Islet of Langerhans (tissue), 1 donor: ENCODE measurements at regions not wholly inside any gene's neighbourhood (a gene's known extent, or its start where the extent isn't known, plus 50 kb on each side); places are given as distances from the start of the nearest gene placed in this dataset.

Source experiments
- FAIRE-seq: peaks from one replicate; lab custom pipeline; 2011; peaks lifted over from hg19 to GRCh38; lab: Jason Lieb, UNC

GRCh38 chr5:2491846-2492245 is 259.6 kb downstream of the IRX2 start:
- no peak for FAIRE-seq

- no peak for FAIRE-seq
Observed at GRCh38 chr5:2489306-2489705, 262.2 kb downstream of the IRX2 start.

GRCh38 chr5:2488593-2488992 is 262.9 kb downstream of the IRX2 start:
- no peak for FAIRE-seq

GRCh38 chr5:2487152-2487763 is 264.2 kb downstream of the IRX2 start:
- no peak for FAIRE-seq

GRCh38 chr5:2486373-2486772 is 265.1 kb downstream of the IRX2 start:
- FAIRE-seq, result no peak

- no peak for FAIRE-seq
Observed at GRCh38 chr5:2482778-2483177, 268.7 kb downstream of the IRX2 start.

- FAIRE-seq, result no peak
Observed at GRCh38 chr5:2480871-2481270, 270.6 kb downstream of the IRX2 start.

GRCh38 chr5:2475902-2476301 is 275.6 kb downstream of the IRX2 start:
- no peak for FAIRE-seq

- FAIRE-seq, result no peak
Observed at GRCh38 chr5:2472670-2473069, 278.8 kb downstream of the IRX2 start.

GRCh38 chr5:2471152-2471879 is 280.2 kb downstream of the IRX2 start:
- no peak for FAIRE-seq

- no peak for FAIRE-seq
Observed at GRCh38 chr5:2466966-2467365, 284.5 kb downstream of the IRX2 start.

- no peak for FAIRE-seq
Observed at GRCh38 chr5:2465383-2465782, 286.1 kb downstream of the IRX2 start.

- no peak for FAIRE-seq
Observed at GRCh38 chr5:2464141-2464540, 287.3 kb downstream of the IRX2 start.

- no peak for FAIRE-seq
Observed at GRCh38 chr5:2461701-2462691, 289.5 kb downstream of the IRX2 start.

- no peak for FAIRE-seq
Observed at GRCh38 chr5:2460098-2460497, 291.4 kb downstream of the IRX2 start.

GRCh38 chr5:2459251-2459650 is 292.2 kb downstream of the IRX2 start:
- no peak for FAIRE-seq

- no peak for FAIRE-seq
Observed at GRCh38 chr5:2455878-2456277, 295.6 kb downstream of the IRX2 start.

- no peak for FAIRE-seq
Observed at GRCh38 chr5:2454876-2455275, 296.6 kb downstream of the IRX2 start.

- no peak for FAIRE-seq
Observed at GRCh38 chr5:2453781-2454180, 297.7 kb downstream of the IRX2 start.

- no peak for FAIRE-seq
Observed at GRCh38 chr5:2451100-2451499, 300.4 kb downstream of the IRX2 start.

GRCh38 chr5:2442496-2443354 is 308.8 kb downstream of the IRX2 start:
- no peak for FAIRE-seq
